A204.1 (cell line): ENCODE measurements at regions not wholly inside any gene's neighbourhood (a gene's known extent, or its start where the extent isn't known, plus 50 kb on each side); places are given as distances from the start of the nearest gene placed in this dataset.

ENCODE experiments used
- FAIRE-seq: peaks from 2 replicates; lab custom pipeline; 2012; peaks lifted over from hg19 to GRCh38; lab: Jason Lieb, UNC

GRCh38 chr5:124419531-124419930 lies 326.9 kb downstream of the ZNF608 start:
- FAIRE-seq = no peak

DNA sequence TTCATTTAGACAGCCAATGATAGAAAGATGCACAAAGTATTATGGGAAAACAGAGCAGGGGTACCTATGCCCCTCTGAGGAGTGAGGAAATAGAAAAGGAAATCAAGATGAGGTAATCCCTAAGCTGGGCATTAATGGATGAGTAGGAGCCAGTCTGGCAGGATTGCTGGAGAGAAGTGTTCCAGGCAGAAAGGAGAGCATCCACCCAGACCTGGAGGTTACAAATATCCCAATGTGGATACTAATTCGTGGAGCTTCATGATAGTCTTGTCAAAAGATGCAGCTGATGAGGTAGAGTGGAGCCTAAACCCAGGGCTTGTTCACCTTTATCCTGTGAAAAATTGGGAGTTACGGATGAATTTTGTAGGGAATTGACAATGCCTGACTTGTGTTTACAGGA lies 328.0 kb downstream of the ZNF608 start:
- no peak for FAIRE-seq

GRCh38 chr5:124417196-124417595 lies 329.2 kb downstream of the ZNF608 start:
- FAIRE-seq = no peak

- no peak for FAIRE-seq
Measured at GRCh38 chr5:124416627-124417026, 329.8 kb downstream of the ZNF608 start.

GRCh38 chr5:124414973-124415372 lies 331.5 kb downstream of the ZNF608 start:
- FAIRE-seq = no peak

GRCh38 chr5:124410539-124411488 lies 335.6 kb downstream of the ZNF608 start:
- no peak for FAIRE-seq

GRCh38 chr5:124408738-124409453 lies 337.5 kb downstream of the ZNF608 start:
- no peak for FAIRE-seq

- FAIRE-seq = no peak
Measured at GRCh38 chr5:124404796-124405195, 341.6 kb downstream of the ZNF608 start.

- no peak for FAIRE-seq
Measured at GRCh38 chr5:124403281-124403680, 343.2 kb downstream of the ZNF608 start.

- no peak for FAIRE-seq
Measured at GRCh38 chr5:124402144-124402581, 344.3 kb downstream of the ZNF608 start.

GRCh38 chr5:124401476-124402143 lies 344.8 kb downstream of the ZNF608 start:
- no peak for FAIRE-seq

GRCh38 chr5:124399426-124399961 lies 346.9 kb downstream of the ZNF608 start:
- no peak for FAIRE-seq

GRCh38 chr5:124398460-124398859 lies 348.0 kb downstream of the ZNF608 start:
- no peak for FAIRE-seq

DNA sequence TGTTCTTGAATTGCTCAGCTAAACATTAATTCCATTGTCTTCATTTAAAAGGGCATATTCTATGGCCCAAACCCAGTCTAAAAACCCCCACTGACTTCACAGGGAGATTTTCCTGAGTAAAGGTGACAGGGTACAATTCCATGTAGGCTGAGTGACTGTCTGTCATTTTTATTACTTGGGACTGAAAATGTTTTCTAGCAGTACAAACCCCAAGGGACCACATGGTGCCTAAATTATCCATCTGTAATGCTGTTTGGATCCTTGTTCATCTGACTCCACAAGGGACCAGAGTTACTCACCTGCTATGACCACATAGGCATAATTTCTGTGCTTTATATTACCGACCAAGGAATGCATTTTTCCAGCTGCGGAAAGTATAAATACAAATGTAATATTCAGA lies 349.1 kb downstream of the ZNF608 start:
- no peak for FAIRE-seq

- FAIRE-seq = no peak
Measured at GRCh38 chr5:124395926-124396325, 350.5 kb downstream of the ZNF608 start.

DNA sequence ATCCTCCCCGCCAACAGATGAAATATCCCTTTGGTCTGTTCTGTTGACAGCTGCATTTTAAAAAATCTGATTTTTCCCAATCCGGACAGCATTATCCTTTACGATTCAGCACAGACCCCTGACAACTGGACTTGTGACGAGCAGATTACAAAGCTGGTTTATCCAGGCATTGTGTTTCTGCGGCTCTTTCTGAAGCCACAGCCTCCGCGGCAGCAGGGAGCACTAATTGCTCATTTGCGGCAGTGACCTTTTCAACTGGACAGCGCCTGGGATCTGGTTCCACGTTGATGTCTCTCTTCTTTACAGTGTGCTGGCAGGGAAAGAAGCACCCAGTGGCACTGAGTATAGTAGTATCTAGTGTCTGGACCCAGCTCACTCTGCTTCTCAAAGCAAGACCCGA lies 351.2 kb downstream of the ZNF608 start:
- no peak for FAIRE-seq

DNA sequence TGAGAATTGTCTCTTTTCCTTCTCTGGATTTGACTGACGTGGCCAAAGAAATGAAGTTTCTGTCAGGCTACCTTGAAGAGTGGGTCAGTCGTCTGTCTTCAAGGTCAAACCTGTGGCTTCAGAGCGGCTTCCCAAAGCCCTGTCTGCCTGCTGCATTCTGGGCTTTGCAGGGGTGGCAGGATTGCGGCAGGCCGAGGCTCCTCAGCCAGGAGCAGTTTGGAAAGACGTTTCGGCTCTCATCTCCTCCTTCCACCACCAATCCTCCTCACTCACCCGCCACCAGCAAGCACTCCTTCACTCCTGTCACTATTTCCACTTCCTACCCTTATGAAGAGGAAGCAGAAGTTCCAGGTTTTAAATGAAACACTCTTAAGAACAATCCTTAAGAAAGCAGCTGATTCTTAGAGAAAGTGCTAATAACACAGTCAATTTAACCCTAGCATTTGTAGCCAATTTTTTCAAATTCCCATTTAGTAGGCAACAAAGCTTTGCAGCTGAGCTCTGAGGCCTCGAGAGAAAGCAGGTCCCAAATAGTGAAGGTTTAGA lies 351.7 kb downstream of the ZNF608 start:
- no peak for FAIRE-seq

DNA sequence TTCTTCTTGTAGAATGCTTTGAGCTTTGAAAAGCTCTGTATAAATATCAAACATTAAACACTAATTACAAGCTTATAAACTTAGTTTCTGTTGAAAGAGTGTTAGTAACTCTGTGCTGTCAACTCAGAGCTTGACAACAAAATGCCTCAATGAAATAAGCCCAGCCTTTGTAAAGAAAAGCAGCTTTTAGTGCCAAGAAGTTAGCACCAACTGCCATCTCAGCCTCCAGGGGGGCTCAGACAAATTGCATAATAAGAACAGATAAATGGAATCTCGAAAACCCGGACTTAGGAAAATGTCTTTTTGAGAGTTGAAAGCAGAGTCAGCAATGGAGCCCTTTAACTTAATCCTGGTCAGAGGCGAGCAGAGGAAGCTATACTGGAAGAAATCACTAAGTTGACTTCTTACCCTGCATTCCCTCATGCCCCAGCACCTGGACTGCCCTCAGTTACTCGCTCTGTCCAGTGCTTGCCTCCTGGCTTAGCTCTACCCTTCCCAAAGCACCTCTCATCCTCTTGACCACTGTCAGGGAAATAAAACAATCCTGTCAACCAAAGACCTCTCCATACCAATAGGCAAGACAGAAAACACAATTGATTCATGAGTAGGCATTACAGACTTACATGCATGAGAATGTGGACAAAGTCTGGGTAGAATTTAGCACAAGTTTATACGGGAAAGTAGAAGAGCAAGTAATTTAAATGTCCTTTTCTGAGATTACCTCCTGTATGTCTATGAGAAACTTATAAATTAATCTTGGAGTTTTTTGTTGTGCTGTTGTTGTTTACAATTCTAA lies 352.7 kb downstream of the ZNF608 start:
- FAIRE-seq = no peak

DNA sequence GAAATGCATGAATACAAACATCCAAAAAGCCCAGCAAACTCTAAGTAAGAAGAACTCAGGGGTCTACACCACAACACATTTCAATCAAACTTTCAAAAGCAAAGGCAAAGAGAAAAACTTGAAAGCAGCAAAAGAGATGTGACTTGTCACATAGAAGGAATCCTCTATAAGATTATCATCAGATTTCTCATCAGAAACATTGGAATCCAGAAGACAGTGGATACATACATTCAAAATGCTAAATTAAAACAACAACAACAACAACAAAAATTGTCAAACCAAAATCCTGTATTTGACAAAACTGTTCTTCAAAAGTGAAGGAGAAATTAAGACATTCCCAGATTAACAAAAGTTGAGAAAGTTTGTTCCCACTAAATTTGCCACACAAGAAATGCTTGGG lies 362.7 kb downstream of the ZNF608 start:
- FAIRE-seq = peak; percentile 30

GRCh38 chr5:124377386-124377785 lies 369.1 kb downstream of the ZNF608 start:
- FAIRE-seq = no peak

DNA sequence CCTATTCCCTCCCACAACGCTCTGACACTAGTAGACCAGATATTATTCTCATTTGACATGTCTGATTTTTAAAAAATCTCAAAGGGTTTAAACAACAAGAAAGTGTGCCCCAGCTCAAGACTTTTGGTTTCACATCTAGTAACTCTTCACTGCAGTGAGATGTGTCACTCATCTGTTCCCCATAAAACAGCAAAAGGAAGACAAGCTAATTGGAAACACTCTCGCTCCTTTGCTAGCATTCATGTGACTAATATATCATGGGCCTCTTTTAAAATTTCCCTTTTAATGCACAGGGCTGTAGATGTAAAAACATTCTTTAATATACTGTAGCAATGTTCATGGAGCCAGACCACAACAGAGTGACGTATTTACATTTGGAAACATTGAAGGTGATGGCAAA lies 372.6 kb downstream of the ZNF608 start:
- no peak for FAIRE-seq
